Right lobe of liver (tissue), 6 donors: ENCODE measurements at regions not wholly inside any gene's neighbourhood (a gene's known extent, or its start where the extent isn't known, plus 50 kb on each side); places are given as distances from the start of the nearest gene placed in this dataset.
A peak's percentile ranks its signal among the peaks of the same experiment; 100 is the strongest.
"Not testable (repeated sequence)": the region's sequence is repeated elsewhere in the genome, so short reads cannot be mapped to it uniquely, and the experiment has no call there.

Experiments
- ATAC-seq, 4 donors: fragments of 200-7000 bp; cut with Tn5 transposase; one replicate each; pipeline ENCODE4 v1.9.1; 2020; ENCODE audit warnings: mild to moderate bottlenecking in 4 of 4, moderate library complexity in 4 of 4
- DNase-seq, 3 donors: peaks; one replicate each; pipeline ENCODE4 v3.0.0-alpha.2; 2020
- H3K27ac ChIP-seq, 3 donors: fragments of 200-600 bp; one replicate each; pipeline ENCODE4 v1.8.0; 2022
- H3K27me3 ChIP-seq, 2 donors: fragments of 200-600 bp; one replicate each; pipeline ENCODE4 v1.8.0; 2022
- H3K36me3 ChIP-seq, 4 donors: fragments of 200-600 bp; sonication (generic) in 1 of 4; one replicate each; pipeline versions ENCODE4 v1.5.1 to v1.8.0; 2017 to 2022; ENCODE audit warnings: control low read depth in 1 of 4
- H3K4me1 ChIP-seq, 4 donors: fragments of 200-600 bp; sonication (generic) in 1 of 4; one replicate each; pipeline versions ENCODE4 v1.5.1 to v1.8.0; 2017 to 2022; ENCODE audit warnings: control low read depth in 1 of 4
- H3K4me3 ChIP-seq, 3 donors: fragments of 200-600 bp; one replicate each; pipeline ENCODE4 v1.8.0; 2022
- H3K9me3 ChIP-seq, 4 donors: fragments of 200-600 bp; sonication (generic) in 1 of 4; one replicate each; pipeline versions ENCODE4 v1.5.1 to v1.8.0; 2017 to 2022; ENCODE audit warnings: control low read depth in 1 of 4
- CTCF ChIP-seq, 4 donors: fragments of 200-600 bp in 3 of 4; fragments of 450-650 bp in 1 of 4; IDR thresholded peaks; one replicate each; pipeline versions ENCODE4 v1.5.1 to v1.8.0; 2016 to 2022; ENCODE audit warnings: antibody characterized with exemption in 4 of 4, mild to moderate bottlenecking in 2 of 4
- POLR2A ChIP-seq: fragments of 450-650 bp; IDR thresholded peaks from one replicate; pipeline ENCODE4 v1.6.1; 2017; ENCODE audit warnings: antibody characterized with exemption, mild to moderate bottlenecking
- WGBS: methylation state at CpG from one replicate; pipeline ENCODE4 v1.1.6; 2018; ENCODE audit warnings: low coverage, low lambda C conversion rate; ENCODE audit not compliant: insufficient coverage; ENCODE audit errors: missing lambda C conversion rate; 5-methylcytosine and 5-hydroxymethylcytosine counted together
- intact Hi-C, 2 donors: fragments of 100-400 bp; cut with DNase I; formaldehyde crosslinking; loops; one replicate each; pipeline versions ENCODE4 v1.11.2 to v1.14.1; 2022
- donor health status: DM: no; HTN: yes; CAD: no.
- donor health status: DM: no; HTN: no; CAD: no.
- donor health status: DM: no; HTN: no; CAD: no.
- donor health status: DM: no; HTN: yes; CAD: no.
- donor health status: DM: no; HTN: yes; CAD: no.

- Histone ChIP-seq H3K9me3 (no peaks in the 10 kb centered on the region), H3K4me3 (no peak overlapping the region)
These were observed 70.3 kb upstream of the SMIM15 start for GRCh38 chr5:61232490-61233050.

GRCh38 chr5:61234019-61234418 is 71.8 kb upstream of the SMIM15 start:
- no peak for ATAC-seq
- H3K27ac ChIP-seq, result no peak overlapping the region
- 59% methylated on average over 4 of the region's 4 CpGs for WGBS

More at GRCh38 chr5:61232490-61233050, 70.3 kb upstream of the SMIM15 start:
- intact Hi-C loops, result no loop called here
- DNase-seq (no peak), ATAC-seq (no peak)
- Histone ChIP-seq H3K4me1 (no peaks in the 10 kb centered on the region), H3K36me3 (no peaks in the 10 kb centered on the region), H3K27ac (no peak overlapping the region), H3K27me3 (no peaks in the 10 kb centered on the region)
- 62% methylated on average over 3 of the region's 3 CpGs for WGBS
- TF ChIP-seq CTCF (IDR thresholded peaks at IDR 0.05) (no peak), POLR2A (no peak)

GRCh38 chr5:61236715-61237114 is 74.4 kb upstream of the SMIM15 start:
- ATAC-seq, H3K27ac ChIP-seq, DNase-seq, H3K9me3 ChIP-seq, H3K36me3 ChIP-seq, H3K4me3 ChIP-seq, H3K4me1 ChIP-seq, H3K27me3 ChIP-seq, intact Hi-C loops: not testable (repeated sequence)
- 58% methylated on average over 3 of the region's 3 CpGs for whole genome bisulfite sequencing

More at GRCh38 chr5:61234019-61234418, 71.8 kb upstream of the SMIM15 start:
- Histone ChIP-seq H3K36me3 (no peaks in the 10 kb centered on the region), H3K4me3 (no peak overlapping the region), H3K9me3 (no peaks in the 10 kb centered on the region), H3K27me3 (no peaks in the 10 kb centered on the region), H3K4me1 (no peaks in the 10 kb centered on the region)
- intact Hi-C loops, result no loop called here
- DNase-seq, result no peak
- TF ChIP-seq CTCF (IDR thresholded peaks at IDR 0.05), result no peak
- no peak for TF ChIP-seq POLR2A

GRCh38 chr5:61245486-61245885 is 83.2 kb upstream of the SMIM15 start:
- 29% methylated on average over 3 of the region's 4 CpGs for WGBS
- H3K27me3 ChIP-seq, result no peaks in the 10 kb centered on the region
- ATAC-seq (peak in 2 of 4 donors; percentile 20 to 31), DNase-seq (no peak)
- intact Hi-C loops, result no loop called here
- no peak overlapping the region for H3K27ac ChIP-seq
- no peaks in the 10 kb centered on the region for H3K4me1 ChIP-seq
- H3K4me3 ChIP-seq, result no peak overlapping the region
- no peak for TF ChIP-seq CTCF (IDR thresholded peaks at IDR 0.05)
- no peak for TF ChIP-seq POLR2A
- no peaks in the 10 kb centered on the region for H3K36me3 ChIP-seq
- H3K9me3 ChIP-seq, result no peaks in the 10 kb centered on the region

GRCh38 chr5:61245936-61246335 is 83.7 kb upstream of the SMIM15 start:
- Histone ChIP-seq H3K36me3 (no peaks in the 10 kb centered on the region), H3K27ac (no peak overlapping the region), H3K27me3 (no peaks in the 10 kb centered on the region), H3K4me1 (no peaks in the 10 kb centered on the region), H3K9me3 (no peaks in the 10 kb centered on the region), H3K4me3 (no peak overlapping the region)
- 43% methylated on average over 4 of the region's 9 CpGs for WGBS
- no peak for ATAC-seq
- no peak for TF ChIP-seq POLR2A
- TF ChIP-seq CTCF (IDR thresholded peaks at IDR 0.05), result no peak
- intact Hi-C loops, result no loop called here
- DNase-seq, result no peak
